ENCODE measurements at regions not wholly inside any gene's neighbourhood (a gene's known extent, or its start where the extent isn't known, plus 50 kb on each side); places are given as distances from the start of the nearest gene placed in this dataset.

- Histone ChIP-seq H3K79me1 (ENCODE audit: low read depth in 1 of 2, low read length in 2 of 2) (no peaks in the 10 kb centered on the region), H2BK15ac (ENCODE audit: low read depth, low read length) (no peak overlapping the region), H4K5ac (ENCODE audit: low read depth, low read length) (no peak overlapping the region), H3K4me1 (ENCODE audit: control insufficient read depth, insufficient read depth, low read length) (no peaks in the 10 kb centered on the region), H3K4me3 (ENCODE audit: insufficient read depth, low read depth, low read length) (no peak overlapping the region), H2AFZ (replicated peaks; ENCODE audit: low read length, poor library complexity) (no peak overlapping the region), H3K18ac (ENCODE audit: low read depth, low read length) (no peak overlapping the region), H2AK9ac (replicated peaks; ENCODE audit: low read depth, low read length, poor library complexity) (no peak overlapping the region), H3K27me3 (ENCODE audit: control insufficient read depth, insufficient read depth, low read length) (no peaks in the 10 kb centered on the region), H2BK20ac (ENCODE audit: low read depth, low read length) (no peak overlapping the region), H3K4me2 (ENCODE audit: low read depth, low read length) (no peak overlapping the region), H3K56ac (ENCODE audit: extremely low read depth, insufficient read depth, low read length) (no peak overlapping the region), H3K9ac (ENCODE audit: low read depth, low read length) (no peak overlapping the region), H2BK120ac (ENCODE audit: low read depth, low read length) (no peak overlapping the region), H2AK5ac (ENCODE audit: low read depth, low read length) (no peak overlapping the region), H3K27ac (ENCODE audit: insufficient read depth, low read length) (no peak overlapping the region), H4K8ac (ENCODE audit: low read depth in 2 of 2, low read length in 2 of 2) (no peak overlapping the region), H3K23ac (ENCODE audit: low read depth, low read length) (no peak overlapping the region), H3K9me1 (ENCODE audit: insufficient read depth, low read length) (no peaks in the 10 kb centered on the region), H2BK5ac (ENCODE audit: low read depth, low read length, poor library complexity, severe bottlenecking) (no peak overlapping the region), H3K36me3 (ENCODE audit: control insufficient read depth, insufficient read depth, low read length) (no peaks in the 10 kb centered on the region), H4K91ac (ENCODE audit: insufficient read depth, low read depth, low read length) (no peak overlapping the region), H4K20me1 (ENCODE audit: insufficient read depth, low read length) (no peaks in the 10 kb centered on the region), H3K4ac (ENCODE audit: low read depth, low read length) (no peak overlapping the region), H3K14ac (replicated peaks; ENCODE audit: low read depth, low read length) (no peak overlapping the region), H3K9me3 (ENCODE audit: control insufficient read depth, insufficient read depth, low read length) (no peaks in the 10 kb centered on the region)
- no TSS peak for BruUV-seq (replicated peaks)
- dilution Hi-C loops (cut with HindIII; ENCODE audit: low sequenced_read_pairs, unreplicated experiment), result no loop called here
- CTCF ChIA-PET, result no interaction called here
- DNase-seq (no peak), ATAC-seq (ENCODE audit: low read depth) (no peak)
- in situ Hi-C loops (cut with MboI; ENCODE audit: low sequenced_read_pairs), result no loop called here
- POLR2A ChIA-PET (ENCODE audit: unreplicated experiment), result no interaction called here
- TF ChIP-seq, protein P1, sequence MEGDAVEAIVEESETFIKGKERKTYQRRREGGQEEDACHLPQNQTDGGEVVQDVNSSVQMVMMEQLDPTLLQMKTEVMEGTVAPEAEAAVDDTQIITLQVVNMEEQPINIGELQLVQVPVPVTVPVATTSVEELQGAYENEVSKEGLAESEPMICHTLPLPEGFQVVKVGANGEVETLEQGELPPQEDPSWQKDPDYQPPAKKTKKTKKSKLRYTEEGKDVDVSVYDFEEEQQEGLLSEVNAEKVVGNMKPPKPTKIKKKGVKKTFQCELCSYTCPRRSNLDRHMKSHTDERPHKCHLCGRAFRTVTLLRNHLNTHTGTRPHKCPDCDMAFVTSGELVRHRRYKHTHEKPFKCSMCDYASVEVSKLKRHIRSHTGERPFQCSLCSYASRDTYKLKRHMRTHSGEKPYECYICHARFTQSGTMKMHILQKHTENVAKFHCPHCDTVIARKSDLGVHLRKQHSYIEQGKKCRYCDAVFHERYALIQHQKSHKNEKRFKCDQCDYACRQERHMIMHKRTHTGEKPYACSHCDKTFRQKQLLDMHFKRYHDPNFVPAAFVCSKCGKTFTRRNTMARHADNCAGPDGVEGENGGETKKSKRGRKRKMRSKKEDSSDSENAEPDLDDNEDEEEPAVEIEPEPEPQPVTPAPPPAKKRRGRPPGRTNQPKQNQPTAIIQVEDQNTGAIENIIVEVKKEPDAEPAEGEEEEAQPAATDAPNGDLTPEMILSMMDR (conservative IDR thresholded peaks at IDR 0.05; ENCODE audit: low read depth, low read length), result no peak
- TF ChIP-seq POLR2A (IDR thresholded peaks at IDR 0.05; ENCODE audit: low read depth, low read length), result no peak
- TF ChIP-seq RAD21 (IDR thresholded peaks at IDR 0.05; ENCODE audit: low read length), result no peak
- TF ChIP-seq SMC3 (IDR thresholded peaks at IDR 0.05; ENCODE audit: low read depth, low read length), result no peak
- TF ChIP-seq FOS (IDR thresholded peaks at IDR 0.05; ENCODE audit: low read depth, low read length), result no peak
- no peak for TF ChIP-seq MXI1 (IDR thresholded peaks at IDR 0.05; ENCODE audit: borderline replicate concordance, low read depth, low read length)
- TF ChIP-seq, protein P2, sequence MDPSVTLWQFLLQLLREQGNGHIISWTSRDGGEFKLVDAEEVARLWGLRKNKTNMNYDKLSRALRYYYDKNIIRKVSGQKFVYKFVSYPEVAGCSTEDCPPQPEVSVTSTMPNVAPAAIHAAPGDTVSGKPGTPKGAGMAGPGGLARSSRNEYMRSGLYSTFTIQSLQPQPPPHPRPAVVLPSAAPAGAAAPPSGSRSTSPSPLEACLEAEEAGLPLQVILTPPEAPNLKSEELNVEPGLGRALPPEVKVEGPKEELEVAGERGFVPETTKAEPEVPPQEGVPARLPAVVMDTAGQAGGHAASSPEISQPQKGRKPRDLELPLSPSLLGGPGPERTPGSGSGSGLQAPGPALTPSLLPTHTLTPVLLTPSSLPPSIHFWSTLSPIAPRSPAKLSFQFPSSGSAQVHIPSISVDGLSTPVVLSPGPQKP (IDR thresholded peaks at IDR 0.05; ENCODE audit: borderline replicate concordance, low read depth, low read length), result no peak
- no peak for TF ChIP-seq CHD1 (IDR thresholded peaks at IDR 0.05; ENCODE audit: low read depth, low read length)
- TF ChIP-seq RFX5 (IDR thresholded peaks at IDR 0.05; ENCODE audit: low read depth, low read length), result no peak
- no peak for TF ChIP-seq RCOR1 (IDR thresholded peaks at IDR 0.05; ENCODE audit: insufficient replicate concordance, low read length)
- no peak for TF ChIP-seq BHLHE40 (IDR thresholded peaks at IDR 0.05; ENCODE audit: low read depth, low read length)
- TF ChIP-seq MAFK (IDR thresholded peaks at IDR 0.05; ENCODE audit: low read depth, low read length), result no peak
- TF ChIP-seq USF2 (IDR thresholded peaks at IDR 0.05; ENCODE audit: low read depth, low read length), result no peak
- no peak for TF ChIP-seq NFE2L2 (IDR thresholded peaks at IDR 0.05; ENCODE audit: low read depth, low read length)
- TF ChIP-seq CEBPB (IDR thresholded peaks at IDR 0.05; ENCODE audit: low read depth, low read length), result no peak
- TF ChIP-seq MAZ (IDR thresholded peaks at IDR 0.05; ENCODE audit: borderline replicate concordance, low read depth, low read length), result no peak
- intact Hi-C loops (cut with micrococcal nuclease), result no loop called here
These were observed 187.8 kb downstream of the DEPDC1B start for GRCh38 chr5:60512117-60512516.
